ENCODE measurements at regions not wholly inside any gene's neighbourhood (a gene's known extent, or its start where the extent isn't known, plus 50 kb on each side); places are given as distances from the start of the nearest gene placed in this dataset.

DNA sequence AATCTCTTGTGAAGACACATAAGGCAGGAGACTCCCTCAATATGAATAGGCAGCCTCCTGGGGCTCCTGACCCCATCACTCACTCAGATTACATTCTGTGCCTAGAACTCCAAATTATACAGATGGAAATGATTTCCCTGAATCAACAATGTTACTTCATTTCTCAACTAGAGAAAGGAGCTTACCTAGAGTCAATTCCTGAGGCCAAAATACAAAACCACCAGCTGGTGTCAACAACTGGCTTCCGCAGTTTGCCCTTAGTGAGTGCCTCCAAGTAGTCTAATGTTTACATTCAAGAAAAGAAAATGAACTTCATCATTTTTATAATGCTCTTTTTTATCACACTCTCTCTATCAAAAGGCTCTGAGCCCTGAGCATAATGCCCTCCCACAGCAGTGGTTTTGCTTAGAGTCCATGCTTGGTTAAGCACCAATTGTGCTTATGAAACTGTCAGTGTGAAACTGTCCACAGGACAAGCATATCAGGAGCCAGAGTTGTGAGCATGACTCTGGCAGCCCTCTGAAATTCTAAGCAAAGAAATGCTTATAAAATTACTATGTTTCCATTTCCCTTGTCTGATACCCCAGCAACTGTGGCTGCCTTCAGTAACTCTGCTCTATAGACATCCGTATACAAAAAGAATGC lies 305.7 kb upstream of the PKDCC start:
- no peaks in the 10 kb centered on the region for H3K9me3 ChIP-seq (ENCODE audit: control insufficient read depth in 2 of 2, low read length in 2 of 2)
- H3K27me3 ChIP-seq (ENCODE audit: control insufficient read depth in 2 of 2, insufficient read depth in 2 of 2, low read length in 2 of 2) = no peaks in the 10 kb centered on the region
- no peak overlapping the region for H3K27ac ChIP-seq (ENCODE audit: low read depth in 2 of 2, low read length in 2 of 2)
- no peak overlapping the region for H3K4me3 ChIP-seq (ENCODE audit: low read length in 2 of 2)
- H3K36me3 ChIP-seq (ENCODE audit: control insufficient read depth in 2 of 2, insufficient read depth in 2 of 2, low read length in 2 of 2) = no peaks in the 10 kb centered on the region
- no peak overlapping the region for H3K9ac ChIP-seq (ENCODE audit: low read depth in 1 of 2, low read length in 2 of 2)
- no peaks in the 10 kb centered on the region for H3K4me1 ChIP-seq (ENCODE audit: control insufficient read depth in 2 of 2, insufficient read depth in 2 of 2, low read length in 2 of 2)

DNA sequence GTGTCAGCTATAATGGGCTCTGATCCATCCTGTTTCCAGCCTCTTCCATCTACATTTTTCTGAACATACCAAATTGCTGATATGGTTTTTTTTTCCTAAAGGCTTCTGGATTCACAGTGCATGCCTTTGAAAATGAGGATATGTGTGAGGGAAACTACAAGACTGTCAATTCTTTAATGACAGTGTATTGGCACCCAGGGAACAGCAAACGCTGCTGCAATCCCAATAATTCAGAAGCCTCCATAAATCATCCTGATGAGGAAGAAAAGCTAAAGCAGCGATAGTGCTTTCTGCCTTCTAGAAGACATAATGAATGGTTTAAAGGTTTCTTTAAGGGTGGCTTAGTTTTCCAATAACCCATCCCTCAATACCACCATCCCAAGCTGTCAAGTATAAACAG lies 304.5 kb upstream of the PKDCC start:
- Histone ChIP-seq H3K4me3 (ENCODE audit: low read length in 2 of 2) (no peak overlapping the region), H3K27me3 (ENCODE audit: control insufficient read depth in 2 of 2, insufficient read depth in 2 of 2, low read length in 2 of 2) (no peaks in the 10 kb centered on the region), H3K36me3 (ENCODE audit: control insufficient read depth in 2 of 2, insufficient read depth in 2 of 2, low read length in 2 of 2) (no peaks in the 10 kb centered on the region), H3K9me3 (ENCODE audit: control insufficient read depth in 2 of 2, low read length in 2 of 2) (no peaks in the 10 kb centered on the region), H3K9ac (ENCODE audit: low read depth in 1 of 2, low read length in 2 of 2) (no peak overlapping the region), H3K4me1 (ENCODE audit: control insufficient read depth in 2 of 2, insufficient read depth in 2 of 2, low read length in 2 of 2) (no peaks in the 10 kb centered on the region), H3K27ac (ENCODE audit: low read depth in 2 of 2, low read length in 2 of 2) (no peak overlapping the region)

DNA sequence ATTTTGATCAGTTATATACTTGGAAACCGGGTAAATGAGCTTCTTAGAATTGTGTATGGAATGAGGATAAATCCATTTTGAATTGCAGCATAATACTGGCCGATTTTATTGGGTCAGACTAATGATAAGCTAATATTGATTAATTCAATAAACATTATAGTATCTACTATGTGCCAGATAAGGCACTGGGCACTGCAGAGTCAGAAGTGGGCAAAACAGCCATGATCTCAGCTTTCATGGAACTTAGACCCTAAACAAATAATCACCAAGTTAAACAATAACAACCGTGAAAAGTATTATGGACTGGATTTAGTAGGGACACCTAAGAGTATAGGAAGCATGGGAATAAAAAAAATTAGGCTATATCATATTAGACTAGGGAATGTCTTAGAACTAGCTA lies 297.0 kb upstream of the PKDCC start:
- Histone ChIP-seq H3K9ac (ENCODE audit: low read depth in 1 of 2, low read length in 2 of 2) (no peak overlapping the region), H3K36me3 (ENCODE audit: control insufficient read depth in 2 of 2, insufficient read depth in 2 of 2, low read length in 2 of 2) (no peaks in the 10 kb centered on the region), H3K9me3 (ENCODE audit: control insufficient read depth in 2 of 2, low read length in 2 of 2) (no peaks in the 10 kb centered on the region), H3K27me3 (ENCODE audit: control insufficient read depth in 2 of 2, insufficient read depth in 2 of 2, low read length in 2 of 2) (no peaks in the 10 kb centered on the region), H3K4me3 (ENCODE audit: low read length in 2 of 2) (no peak overlapping the region), H3K27ac (ENCODE audit: low read depth in 2 of 2, low read length in 2 of 2) (no peak overlapping the region), H3K4me1 (ENCODE audit: control insufficient read depth in 2 of 2, insufficient read depth in 2 of 2, low read length in 2 of 2) (no peaks in the 10 kb centered on the region)

DNA sequence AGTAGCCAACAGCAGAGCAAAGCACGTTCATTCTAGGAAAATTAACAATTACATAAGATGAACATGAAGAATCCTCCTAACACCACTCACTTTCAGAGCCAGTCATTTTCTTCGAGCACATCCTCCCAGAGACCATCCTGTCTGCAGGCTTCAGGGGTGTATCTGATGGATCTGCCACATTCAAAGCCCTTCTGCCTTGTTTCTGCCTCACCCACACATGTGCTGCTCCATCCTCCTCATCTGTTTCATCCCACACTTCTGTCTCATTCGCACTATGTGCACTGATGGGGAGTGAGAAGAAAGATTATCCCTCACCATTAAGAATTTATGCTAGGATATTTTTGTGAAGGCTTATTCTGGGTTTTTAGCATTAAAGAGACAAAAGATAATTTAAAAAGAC lies 287.9 kb upstream of the PKDCC start:
- H3K36me3 ChIP-seq (ENCODE audit: control insufficient read depth in 2 of 2, insufficient read depth in 2 of 2, low read length in 2 of 2) = no peaks in the 10 kb centered on the region
- no peaks in the 10 kb centered on the region for H3K4me1 ChIP-seq (ENCODE audit: control insufficient read depth in 2 of 2, insufficient read depth in 2 of 2, low read length in 2 of 2)
- no peaks in the 10 kb centered on the region for H3K9me3 ChIP-seq (ENCODE audit: control insufficient read depth in 2 of 2, low read length in 2 of 2)
- H3K27me3 ChIP-seq (ENCODE audit: control insufficient read depth in 2 of 2, insufficient read depth in 2 of 2, low read length in 2 of 2) = no peaks in the 10 kb centered on the region
- H3K27ac ChIP-seq (ENCODE audit: low read depth in 2 of 2, low read length in 2 of 2) = no peak overlapping the region
- no peak overlapping the region for H3K9ac ChIP-seq (ENCODE audit: low read depth in 1 of 2, low read length in 2 of 2)
- H3K4me3 ChIP-seq (ENCODE audit: low read length in 2 of 2) = no peak overlapping the region

DNA sequence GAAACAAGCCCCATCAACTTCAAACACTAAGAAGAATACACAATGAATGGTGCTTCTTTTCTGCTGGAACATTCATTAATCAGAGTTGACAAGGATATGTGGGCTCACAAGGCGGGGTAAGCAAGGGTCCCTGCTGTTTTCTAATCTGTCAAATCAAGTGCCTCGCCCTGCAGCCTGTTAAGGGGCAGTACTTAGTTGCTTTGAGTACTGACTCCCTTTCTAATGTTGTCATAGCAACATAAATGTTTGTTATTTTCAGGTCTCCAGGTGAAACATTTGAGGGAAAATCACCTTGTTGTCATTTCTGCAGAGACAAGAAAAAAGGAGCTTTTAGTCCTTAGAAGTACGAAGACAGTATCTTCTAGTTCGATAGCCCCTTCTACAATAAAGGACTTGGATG lies 284.7 kb upstream of the PKDCC start:
- H3K9me3 ChIP-seq (ENCODE audit: control insufficient read depth in 2 of 2, low read length in 2 of 2) = no peaks in the 10 kb centered on the region
- no peaks in the 10 kb centered on the region for H3K4me1 ChIP-seq (ENCODE audit: control insufficient read depth in 2 of 2, insufficient read depth in 2 of 2, low read length in 2 of 2)
- no peak overlapping the region for H3K4me3 ChIP-seq (ENCODE audit: low read length in 2 of 2)
- H3K9ac ChIP-seq (ENCODE audit: low read depth in 1 of 2, low read length in 2 of 2) = no peak overlapping the region
- no peaks in the 10 kb centered on the region for H3K36me3 ChIP-seq (ENCODE audit: control insufficient read depth in 2 of 2, insufficient read depth in 2 of 2, low read length in 2 of 2)
- H3K27me3 ChIP-seq (ENCODE audit: control insufficient read depth in 2 of 2, insufficient read depth in 2 of 2, low read length in 2 of 2) = no peaks in the 10 kb centered on the region
- no peak overlapping the region for H3K27ac ChIP-seq (ENCODE audit: low read depth in 2 of 2, low read length in 2 of 2)

DNA sequence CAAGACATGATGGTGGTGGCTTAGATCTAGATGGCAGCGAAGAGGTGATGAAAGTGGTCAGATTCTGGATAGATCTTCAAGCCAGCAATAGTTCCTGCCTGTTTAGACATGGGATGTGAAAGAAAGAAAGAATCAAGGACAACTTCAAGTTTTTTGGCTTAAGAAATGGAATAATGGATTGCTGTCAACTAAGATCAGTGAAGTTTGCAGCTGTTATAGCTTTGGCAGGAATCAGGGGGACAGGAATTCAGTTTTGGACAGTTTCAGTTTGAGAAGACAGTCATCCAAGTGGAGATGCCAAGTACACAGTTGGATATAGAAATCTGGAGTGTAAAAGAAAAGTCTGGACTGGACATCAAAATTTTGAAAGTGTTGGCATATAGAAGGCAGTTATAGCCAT lies 283.7 kb upstream of the PKDCC start:
- H3K9ac ChIP-seq (ENCODE audit: low read depth in 1 of 2, low read length in 2 of 2) = no peak overlapping the region
- no peak overlapping the region for H3K27ac ChIP-seq (ENCODE audit: low read depth in 2 of 2, low read length in 2 of 2)
- H3K4me3 ChIP-seq (ENCODE audit: low read length in 2 of 2) = no peak overlapping the region
- H3K27me3 ChIP-seq (ENCODE audit: control insufficient read depth in 2 of 2, insufficient read depth in 2 of 2, low read length in 2 of 2) = no peaks in the 10 kb centered on the region
- no peaks in the 10 kb centered on the region for H3K4me1 ChIP-seq (ENCODE audit: control insufficient read depth in 2 of 2, insufficient read depth in 2 of 2, low read length in 2 of 2)
- H3K36me3 ChIP-seq (ENCODE audit: control insufficient read depth in 2 of 2, insufficient read depth in 2 of 2, low read length in 2 of 2) = no peaks in the 10 kb centered on the region
- H3K9me3 ChIP-seq (ENCODE audit: control insufficient read depth in 2 of 2, low read length in 2 of 2) = no peaks in the 10 kb centered on the region

DNA sequence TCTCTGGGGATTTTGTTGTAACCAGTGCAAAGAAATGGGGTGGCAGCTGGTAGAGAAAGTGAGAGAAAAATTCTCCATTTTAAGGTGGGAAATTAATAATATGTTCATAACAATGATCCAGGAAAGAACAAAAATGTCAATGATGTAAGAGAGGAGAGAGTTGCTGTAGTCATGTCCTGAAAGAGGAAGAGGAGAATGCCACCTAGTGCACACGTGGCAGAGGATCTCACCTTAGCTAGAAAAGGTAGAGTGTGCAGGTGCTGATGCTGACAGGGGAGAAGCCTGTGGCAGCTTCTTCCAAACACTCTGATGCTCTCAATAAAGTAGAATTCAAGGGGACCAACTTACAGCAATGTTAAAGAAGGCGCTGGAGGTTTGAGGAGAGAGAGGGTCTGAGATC lies 282.9 kb upstream of the PKDCC start:
- H3K27me3 ChIP-seq (ENCODE audit: control insufficient read depth in 2 of 2, insufficient read depth in 2 of 2, low read length in 2 of 2) = no peaks in the 10 kb centered on the region
- H3K4me1 ChIP-seq (ENCODE audit: control insufficient read depth in 2 of 2, insufficient read depth in 2 of 2, low read length in 2 of 2) = no peaks in the 10 kb centered on the region
- H3K9me3 ChIP-seq (ENCODE audit: control insufficient read depth in 2 of 2, low read length in 2 of 2) = no peaks in the 10 kb centered on the region
- no peak overlapping the region for H3K4me3 ChIP-seq (ENCODE audit: low read length in 2 of 2)
- H3K27ac ChIP-seq (ENCODE audit: low read depth in 2 of 2, low read length in 2 of 2) = no peak overlapping the region
- no peaks in the 10 kb centered on the region for H3K36me3 ChIP-seq (ENCODE audit: control insufficient read depth in 2 of 2, insufficient read depth in 2 of 2, low read length in 2 of 2)
- H3K9ac ChIP-seq (ENCODE audit: low read depth in 1 of 2, low read length in 2 of 2) = no peak overlapping the region

DNA sequence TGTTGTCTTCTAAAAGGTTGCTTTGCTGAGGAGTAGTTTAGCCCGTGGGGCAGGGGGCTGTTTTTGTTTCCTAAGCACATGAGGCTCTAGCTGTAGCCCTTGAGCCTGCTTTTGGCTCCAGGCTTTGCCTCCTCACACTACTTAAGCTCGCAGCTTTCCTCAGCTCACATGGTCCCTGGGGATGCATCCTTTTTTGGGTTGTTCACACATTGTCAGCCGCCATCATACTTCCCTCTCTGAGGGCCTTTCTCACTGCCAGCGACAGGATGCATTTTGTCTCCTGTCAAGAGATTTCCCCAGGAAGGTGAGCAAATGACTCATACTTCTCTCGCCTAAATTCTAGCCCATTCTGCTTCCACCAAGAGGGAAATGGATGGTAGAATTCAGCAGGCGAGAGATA lies 279.5 kb upstream of the PKDCC start:
- Histone ChIP-seq H3K27ac (ENCODE audit: low read depth in 2 of 2, low read length in 2 of 2) (no peak overlapping the region), H3K4me3 (ENCODE audit: low read length in 2 of 2) (no peak overlapping the region), H3K27me3 (ENCODE audit: control insufficient read depth in 2 of 2, insufficient read depth in 2 of 2, low read length in 2 of 2) (no peaks in the 10 kb centered on the region), H3K4me1 (ENCODE audit: control insufficient read depth in 2 of 2, insufficient read depth in 2 of 2, low read length in 2 of 2) (no peaks in the 10 kb centered on the region), H3K36me3 (ENCODE audit: control insufficient read depth in 2 of 2, insufficient read depth in 2 of 2, low read length in 2 of 2) (no peaks in the 10 kb centered on the region), H3K9ac (ENCODE audit: low read depth in 1 of 2, low read length in 2 of 2) (no peak overlapping the region), H3K9me3 (ENCODE audit: control insufficient read depth in 2 of 2, low read length in 2 of 2) (no peaks in the 10 kb centered on the region)

DNA sequence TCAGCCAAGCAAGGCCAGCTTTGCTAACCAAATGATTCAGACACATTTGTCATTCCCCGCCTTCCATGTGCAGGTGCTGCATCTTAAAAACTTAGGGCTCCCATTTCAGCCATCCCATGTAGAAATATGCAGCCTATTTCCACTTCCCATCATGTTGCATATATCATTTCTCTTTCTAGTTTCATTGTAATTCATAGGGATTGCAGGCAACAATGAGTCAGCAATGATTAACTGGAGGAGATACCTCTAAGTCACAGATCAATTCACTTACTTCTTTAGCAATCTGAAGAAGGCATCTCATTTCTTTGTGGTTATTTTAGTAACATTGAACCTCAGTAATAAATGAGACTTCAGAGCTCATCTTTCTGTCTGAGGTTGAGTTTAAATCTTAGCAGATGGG lies 276.1 kb upstream of the PKDCC start:
- no peak overlapping the region for H3K9ac ChIP-seq (ENCODE audit: low read depth in 1 of 2, low read length in 2 of 2)
- H3K4me3 ChIP-seq (ENCODE audit: low read length in 2 of 2) = no peak overlapping the region
- no peaks in the 10 kb centered on the region for H3K9me3 ChIP-seq (ENCODE audit: control insufficient read depth in 2 of 2, low read length in 2 of 2)
- no peaks in the 10 kb centered on the region for H3K4me1 ChIP-seq (ENCODE audit: control insufficient read depth in 2 of 2, insufficient read depth in 2 of 2, low read length in 2 of 2)
- no peaks in the 10 kb centered on the region for H3K36me3 ChIP-seq (ENCODE audit: control insufficient read depth in 2 of 2, insufficient read depth in 2 of 2, low read length in 2 of 2)
- no peaks in the 10 kb centered on the region for H3K27me3 ChIP-seq (ENCODE audit: control insufficient read depth in 2 of 2, insufficient read depth in 2 of 2, low read length in 2 of 2)
- no peak overlapping the region for H3K27ac ChIP-seq (ENCODE audit: low read depth in 2 of 2, low read length in 2 of 2)

DNA sequence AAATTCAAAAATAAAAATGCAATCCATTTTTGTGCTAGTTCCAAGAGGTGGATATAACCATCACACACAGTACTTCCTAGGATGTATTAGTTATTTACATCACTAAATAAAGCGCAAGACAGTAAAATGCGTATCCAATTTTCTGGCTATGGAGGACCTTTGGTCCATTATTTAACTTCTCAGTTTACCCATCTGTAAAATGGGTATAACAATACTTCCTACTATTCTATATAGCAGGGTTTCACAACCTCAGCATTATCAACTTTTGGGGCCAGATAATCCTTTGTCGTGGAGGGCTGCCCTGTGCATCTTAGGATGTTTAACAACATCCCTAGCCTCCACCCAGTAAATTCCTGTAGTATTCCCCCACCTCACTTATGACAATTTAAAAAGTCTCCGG lies 275.1 kb upstream of the PKDCC start:
- no peaks in the 10 kb centered on the region for H3K27me3 ChIP-seq (ENCODE audit: control insufficient read depth in 2 of 2, insufficient read depth in 2 of 2, low read length in 2 of 2)
- no peaks in the 10 kb centered on the region for H3K4me1 ChIP-seq (ENCODE audit: control insufficient read depth in 2 of 2, insufficient read depth in 2 of 2, low read length in 2 of 2)
- no peaks in the 10 kb centered on the region for H3K36me3 ChIP-seq (ENCODE audit: control insufficient read depth in 2 of 2, insufficient read depth in 2 of 2, low read length in 2 of 2)
- no peaks in the 10 kb centered on the region for H3K9me3 ChIP-seq (ENCODE audit: control insufficient read depth in 2 of 2, low read length in 2 of 2)
- no peak overlapping the region for H3K9ac ChIP-seq (ENCODE audit: low read depth in 1 of 2, low read length in 2 of 2)
- no peak overlapping the region for H3K27ac ChIP-seq (ENCODE audit: low read depth in 2 of 2, low read length in 2 of 2)
- H3K4me3 ChIP-seq (ENCODE audit: low read length in 2 of 2) = no peak overlapping the region

Measured in mucosa of rectum (tissue), 2 donors.